ENCODE measurements at regions not wholly inside any gene's neighbourhood (a gene's known extent, or its start where the extent isn't known, plus 50 kb on each side); places are given as distances from the start of the nearest gene placed in this dataset.
"Not testable (repeated sequence)": the region's sequence is repeated elsewhere in the genome, so short reads cannot be mapped to it uniquely, and the experiment has no call there.

DNA sequence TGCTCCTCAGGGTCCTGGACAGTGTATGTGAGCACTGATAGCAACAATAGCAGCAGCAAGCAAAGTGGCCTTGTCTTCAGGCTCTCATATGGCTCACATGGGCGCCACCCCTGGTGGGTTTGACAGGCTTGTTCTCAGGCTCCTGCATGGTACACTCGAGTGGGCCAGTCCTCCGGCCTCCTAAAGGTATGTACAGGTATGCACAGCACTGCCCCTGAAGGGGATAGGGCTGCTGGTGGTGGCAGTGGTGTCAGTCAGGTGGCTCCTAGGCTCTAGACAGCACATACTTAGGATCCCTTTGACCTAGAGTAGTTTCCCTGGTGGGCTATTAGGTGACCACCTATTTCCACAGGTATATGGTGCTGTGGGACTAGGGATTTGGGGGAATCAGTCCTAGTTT lies 79.8 kb downstream of the LGALS9B start:
- H3K9me3 ChIP-seq; H3K79me2 ChIP-seq (ENCODE audit: insufficient read depth); H3K9ac ChIP-seq; H3K4me2 ChIP-seq; H3K4me3 ChIP-seq (ENCODE audit: low read depth in 2 of 2, low read length in 1 of 2); H2AFZ ChIP-seq (ENCODE audit: low read depth); H3K4me1 ChIP-seq (ENCODE audit: control insufficient read depth in 1 of 2, insufficient read depth in 2 of 2, low read depth in 1 of 2, low read length in 1 of 2); H3K27me3 ChIP-seq (ENCODE audit: insufficient read depth); H3F3A ChIP-seq (replicated peaks; ENCODE audit: insufficient read depth); CTCF ChIA-PET; POLR2A ChIA-PET; DNase-seq; H3K36me3 ChIP-seq (replicated peaks in 1 of 2; ENCODE audit: control insufficient read depth in 1 of 2, insufficient read depth in 2 of 2, low read length in 1 of 2); H3K27ac ChIP-seq (ENCODE audit: low read depth in 2 of 2, low read length in 1 of 2); H3K9me2 ChIP-seq; H4K20me1 ChIP-seq (ENCODE audit: insufficient read depth): not testable (repeated sequence)
- WGBS (ENCODE audit: low lambda C conversion rate) = no CpG with 5 or more reads among the region's 3 CpGs

DNA sequence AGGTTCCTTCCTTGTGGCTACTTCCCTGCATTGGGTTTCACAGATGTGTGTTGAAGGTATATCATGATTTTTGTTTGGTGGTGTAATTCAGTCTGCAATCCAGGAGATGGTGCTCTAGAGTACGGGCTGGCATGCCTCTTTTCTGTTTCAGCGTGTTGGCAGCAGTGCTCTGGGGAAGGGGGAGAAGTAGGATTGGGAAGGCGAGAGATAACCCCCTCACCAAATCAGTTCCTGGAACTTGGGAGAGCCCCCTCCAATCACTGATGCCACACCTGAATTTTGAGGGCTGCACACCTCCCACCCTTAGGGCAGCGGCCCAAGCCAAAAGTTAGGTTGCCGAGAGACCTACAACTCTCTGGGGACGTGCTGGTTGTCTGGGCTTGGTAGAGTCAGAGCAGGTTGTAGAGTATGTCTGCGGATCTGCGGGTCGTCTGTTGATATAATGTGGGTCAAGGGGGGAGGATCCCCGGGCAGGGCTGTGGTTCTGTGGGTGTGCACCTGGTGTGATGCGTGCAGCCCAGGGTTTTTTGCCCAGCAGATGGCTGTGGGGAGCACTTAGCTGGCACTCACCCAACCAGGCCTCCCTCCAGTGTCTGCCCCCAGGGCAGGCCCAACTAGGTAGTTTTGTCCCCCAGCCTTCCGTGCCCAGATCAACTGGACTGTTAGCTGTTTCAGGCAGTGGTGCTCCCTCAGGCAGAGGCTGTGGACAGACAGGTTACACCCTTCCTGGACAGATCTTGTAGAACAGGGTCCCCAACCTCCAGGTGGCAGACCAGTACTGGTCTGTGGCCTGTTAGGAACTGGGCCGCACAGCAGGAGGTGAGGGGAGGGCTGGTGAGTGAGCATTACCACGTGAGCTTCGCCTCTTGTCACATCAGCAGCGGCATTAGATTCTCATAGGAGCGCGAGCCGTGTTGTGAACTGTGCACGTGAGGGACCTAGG lies 85.7 kb downstream of the LGALS9B start:
- H3K9me2 ChIP-seq; H4K20me1 ChIP-seq (ENCODE audit: insufficient read depth); H3K27ac ChIP-seq (ENCODE audit: low read depth in 2 of 2, low read length in 1 of 2); H3K27me3 ChIP-seq (ENCODE audit: insufficient read depth); H3K36me3 ChIP-seq (replicated peaks in 1 of 2; ENCODE audit: control insufficient read depth in 1 of 2, insufficient read depth in 2 of 2, low read length in 1 of 2); H3F3A ChIP-seq (replicated peaks; ENCODE audit: insufficient read depth); H3K79me2 ChIP-seq (ENCODE audit: insufficient read depth); H3K4me3 ChIP-seq (ENCODE audit: low read depth in 2 of 2, low read length in 1 of 2); CTCF ChIA-PET; H3K9ac ChIP-seq; H2AFZ ChIP-seq (ENCODE audit: low read depth); H3K4me1 ChIP-seq (ENCODE audit: control insufficient read depth in 1 of 2, insufficient read depth in 2 of 2, low read depth in 1 of 2, low read length in 1 of 2); POLR2A ChIA-PET; H3K9me3 ChIP-seq; H3K4me2 ChIP-seq; DNase-seq: not testable (repeated sequence)
- 38% methylated on average over 5 of the region's 20 CpGs for WGBS (ENCODE audit: low lambda C conversion rate)
- peak; percentile 69 for TF ChIP-seq RAD21 (IDR thresholded peaks at IDR 0.05; ENCODE audit: low read length)
- TF ChIP-seq, protein P1, sequence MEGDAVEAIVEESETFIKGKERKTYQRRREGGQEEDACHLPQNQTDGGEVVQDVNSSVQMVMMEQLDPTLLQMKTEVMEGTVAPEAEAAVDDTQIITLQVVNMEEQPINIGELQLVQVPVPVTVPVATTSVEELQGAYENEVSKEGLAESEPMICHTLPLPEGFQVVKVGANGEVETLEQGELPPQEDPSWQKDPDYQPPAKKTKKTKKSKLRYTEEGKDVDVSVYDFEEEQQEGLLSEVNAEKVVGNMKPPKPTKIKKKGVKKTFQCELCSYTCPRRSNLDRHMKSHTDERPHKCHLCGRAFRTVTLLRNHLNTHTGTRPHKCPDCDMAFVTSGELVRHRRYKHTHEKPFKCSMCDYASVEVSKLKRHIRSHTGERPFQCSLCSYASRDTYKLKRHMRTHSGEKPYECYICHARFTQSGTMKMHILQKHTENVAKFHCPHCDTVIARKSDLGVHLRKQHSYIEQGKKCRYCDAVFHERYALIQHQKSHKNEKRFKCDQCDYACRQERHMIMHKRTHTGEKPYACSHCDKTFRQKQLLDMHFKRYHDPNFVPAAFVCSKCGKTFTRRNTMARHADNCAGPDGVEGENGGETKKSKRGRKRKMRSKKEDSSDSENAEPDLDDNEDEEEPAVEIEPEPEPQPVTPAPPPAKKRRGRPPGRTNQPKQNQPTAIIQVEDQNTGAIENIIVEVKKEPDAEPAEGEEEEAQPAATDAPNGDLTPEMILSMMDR (IDR thresholded peaks at IDR 0.05) = peak; percentile 52
- TF ChIP-seq SMC3 (IDR thresholded peaks at IDR 0.05; ENCODE audit: low read depth, low read length) = peak; percentile 64

DNA sequence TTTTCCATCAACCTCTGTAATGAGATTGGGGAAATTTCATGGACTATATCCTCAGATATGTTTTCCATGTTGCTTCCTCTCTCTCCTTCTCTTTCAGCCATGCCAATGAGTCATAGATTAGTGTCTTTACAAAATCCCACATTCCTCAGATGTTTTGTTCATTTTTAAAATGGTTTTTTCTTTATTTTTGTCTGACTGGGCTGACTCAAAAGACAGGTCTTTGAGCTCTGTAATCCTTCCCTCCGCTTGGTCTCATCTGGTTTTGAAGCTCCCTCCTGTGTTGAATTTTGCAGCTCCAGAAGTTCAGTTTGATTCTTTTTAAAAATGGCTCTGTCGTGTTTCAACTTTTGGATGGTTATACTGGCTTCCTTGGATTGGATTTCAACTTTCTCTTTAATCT lies 86.7 kb downstream of the LGALS9B start:
- H3K4me2 ChIP-seq; H3K9me2 ChIP-seq; H3K79me2 ChIP-seq (ENCODE audit: insufficient read depth); DNase-seq; H3K9me3 ChIP-seq; H2AFZ ChIP-seq (ENCODE audit: low read depth); H3K27me3 ChIP-seq (ENCODE audit: insufficient read depth); H3K4me1 ChIP-seq (ENCODE audit: control insufficient read depth in 1 of 2, insufficient read depth in 2 of 2, low read depth in 1 of 2, low read length in 1 of 2); H3K27ac ChIP-seq (ENCODE audit: low read depth in 2 of 2, low read length in 1 of 2); POLR2A ChIA-PET; H3K9ac ChIP-seq; H3F3A ChIP-seq (replicated peaks; ENCODE audit: insufficient read depth); H4K20me1 ChIP-seq (ENCODE audit: insufficient read depth); H3K36me3 ChIP-seq (replicated peaks in 1 of 2; ENCODE audit: control insufficient read depth in 1 of 2, insufficient read depth in 2 of 2, low read length in 1 of 2); H3K4me3 ChIP-seq (ENCODE audit: low read depth in 2 of 2, low read length in 1 of 2); CTCF ChIA-PET: not testable (repeated sequence)
- 37% methylated on average over 2 of the region's 2 CpGs for WGBS (ENCODE audit: low lambda C conversion rate)

DNA sequence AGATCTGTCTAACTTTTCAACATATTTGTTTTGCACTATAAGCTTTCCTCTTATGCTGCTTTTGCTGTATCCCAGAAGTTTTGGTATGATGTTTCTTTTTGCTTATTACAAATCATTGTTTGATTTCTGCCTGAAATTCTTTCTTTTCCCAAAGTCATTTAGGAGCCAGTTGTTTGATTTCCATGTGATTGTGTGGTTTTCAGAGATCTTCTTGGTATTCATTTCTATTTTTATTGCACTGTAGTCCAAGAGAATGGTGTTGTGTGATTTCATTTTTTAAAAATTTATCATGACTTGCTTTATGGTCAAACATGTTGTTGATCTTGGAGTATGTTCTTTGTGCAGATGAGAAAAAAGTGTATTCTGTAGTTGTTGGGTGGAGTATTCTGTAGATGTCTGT lies 88.1 kb downstream of the LGALS9B start:
- H3K9ac ChIP-seq; H3K9me3 ChIP-seq; H2AFZ ChIP-seq (ENCODE audit: low read depth); H3K4me2 ChIP-seq; H3K36me3 ChIP-seq (replicated peaks in 1 of 2; ENCODE audit: control insufficient read depth in 1 of 2, insufficient read depth in 2 of 2, low read length in 1 of 2); DNase-seq; H3K79me2 ChIP-seq (ENCODE audit: insufficient read depth); H3K27ac ChIP-seq (ENCODE audit: low read depth in 2 of 2, low read length in 1 of 2); H3K27me3 ChIP-seq (ENCODE audit: insufficient read depth); CTCF ChIA-PET; H4K20me1 ChIP-seq (ENCODE audit: insufficient read depth); H3K4me1 ChIP-seq (ENCODE audit: control insufficient read depth in 1 of 2, insufficient read depth in 2 of 2, low read depth in 1 of 2, low read length in 1 of 2); H3F3A ChIP-seq (replicated peaks; ENCODE audit: insufficient read depth); H3K9me2 ChIP-seq; H3K4me3 ChIP-seq (ENCODE audit: low read depth in 2 of 2, low read length in 1 of 2); POLR2A ChIA-PET: not testable (repeated sequence)

DNA sequence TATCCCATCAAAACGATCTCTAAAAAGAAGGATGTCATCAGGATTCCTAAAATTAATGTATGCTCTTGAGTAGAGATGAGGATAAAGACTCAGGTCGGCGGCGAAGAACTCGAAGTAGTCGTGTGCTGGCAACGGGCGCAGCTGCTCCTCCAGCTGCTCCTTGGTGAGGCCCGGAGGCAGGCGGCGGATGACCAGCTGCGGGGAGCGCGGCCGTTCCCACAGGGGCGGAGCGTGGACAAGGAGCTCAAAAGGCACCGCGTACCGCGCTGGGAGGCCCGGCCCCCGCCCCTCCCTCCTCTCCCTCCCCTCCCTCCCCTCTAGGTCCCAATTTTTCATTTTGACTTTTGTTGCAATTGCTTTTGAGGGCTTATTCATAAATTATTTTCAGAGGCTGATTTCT lies 90.7 kb downstream of the LGALS9B start:
- POLR2A ChIA-PET; H3K4me2 ChIP-seq; H3F3A ChIP-seq (replicated peaks; ENCODE audit: insufficient read depth); H3K9ac ChIP-seq; H3K9me3 ChIP-seq; H2AFZ ChIP-seq (ENCODE audit: low read depth); H3K36me3 ChIP-seq (replicated peaks in 1 of 2; ENCODE audit: control insufficient read depth in 1 of 2, insufficient read depth in 2 of 2, low read length in 1 of 2); H3K27ac ChIP-seq (ENCODE audit: low read depth in 2 of 2, low read length in 1 of 2); H4K20me1 ChIP-seq (ENCODE audit: insufficient read depth); H3K9me2 ChIP-seq; H3K4me3 ChIP-seq (ENCODE audit: low read depth in 2 of 2, low read length in 1 of 2); DNase-seq; H3K79me2 ChIP-seq (ENCODE audit: insufficient read depth); CTCF ChIA-PET; H3K27me3 ChIP-seq (ENCODE audit: insufficient read depth); H3K4me1 ChIP-seq (ENCODE audit: control insufficient read depth in 1 of 2, insufficient read depth in 2 of 2, low read depth in 1 of 2, low read length in 1 of 2): not testable (repeated sequence)
- WGBS (ENCODE audit: low lambda C conversion rate) = 85% methylated on average over 22 of the region's 23 CpGs

DNA sequence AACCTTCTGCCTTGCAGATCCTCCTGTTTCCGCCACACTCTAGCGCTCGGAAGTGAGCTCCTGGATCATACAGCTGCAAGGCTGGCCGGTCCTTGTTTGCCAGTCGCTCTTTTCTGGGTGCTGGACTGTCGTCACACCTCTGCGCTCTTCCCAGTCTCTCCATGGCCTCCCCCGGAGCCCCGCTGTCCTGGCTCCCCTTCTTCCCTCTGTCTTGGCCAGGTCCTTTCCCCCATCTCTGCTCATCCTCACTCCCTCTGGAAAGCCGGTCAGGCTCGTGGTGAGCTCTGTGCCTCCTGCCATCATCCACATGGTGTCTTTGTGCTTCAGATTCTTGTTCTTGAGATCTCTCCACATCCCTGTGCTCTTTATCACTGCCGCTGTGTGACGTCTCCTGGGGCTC lies 91.6 kb downstream of the LGALS9B start:
- POLR2A ChIA-PET; CTCF ChIA-PET; H4K20me1 ChIP-seq (ENCODE audit: insufficient read depth): not testable (repeated sequence)

More for the DNA sequence above, 91.6 kb downstream of the LGALS9B start:
- H3K27ac ChIP-seq (ENCODE audit: low read depth in 2 of 2, low read length in 1 of 2); H3K4me2 ChIP-seq; H3K9me2 ChIP-seq; H3F3A ChIP-seq (replicated peaks; ENCODE audit: insufficient read depth); H3K36me3 ChIP-seq (replicated peaks in 1 of 2; ENCODE audit: control insufficient read depth in 1 of 2, insufficient read depth in 2 of 2, low read length in 1 of 2); DNase-seq; H2AFZ ChIP-seq (ENCODE audit: low read depth); H3K4me3 ChIP-seq (ENCODE audit: low read depth in 2 of 2, low read length in 1 of 2); H3K79me2 ChIP-seq (ENCODE audit: insufficient read depth); H3K9me3 ChIP-seq; H3K4me1 ChIP-seq (ENCODE audit: control insufficient read depth in 1 of 2, insufficient read depth in 2 of 2, low read depth in 1 of 2, low read length in 1 of 2); H3K27me3 ChIP-seq (ENCODE audit: insufficient read depth); H3K9ac ChIP-seq: not testable (repeated sequence)
- 95% methylated on average over 10 of the region's 13 CpGs for WGBS (ENCODE audit: low lambda C conversion rate)

All from SK-N-SH (cell line).